ENCODE measurements at regions not wholly inside any gene's neighbourhood (a gene's known extent, or its start where the extent isn't known, plus 50 kb on each side); places are given as distances from the start of the nearest gene placed in this dataset.

GRCh38 chr7:125526958-125527357 lies 597.3 kb upstream of the POT1 start:
- Histone ChIP-seq H3K4me3 (ENCODE audit: insufficient read depth, low read length, poor library complexity, severe bottlenecking) (no peak overlapping the region), H2AFZ (ENCODE audit: low read depth, low read length, severe bottlenecking) (no peak overlapping the region), H3F3A (ENCODE audit: insufficient read depth) (no peaks in the 10 kb centered on the region), H3K9ac (ENCODE audit: low read length) (no peak overlapping the region), H3K27me3 (ENCODE audit: low read length) (no peaks in the 10 kb centered on the region), H3K4me2 (ENCODE audit: low read depth, low read length, poor library complexity, severe bottlenecking) (no peak overlapping the region), H3K36me3 (ENCODE audit: low read length) (no peaks in the 10 kb centered on the region), H3K79me2 (ENCODE audit: insufficient read depth, low read length) (no peaks in the 10 kb centered on the region), H3K9me3 (ENCODE audit: insufficient read depth, low read length) (no peaks in the 10 kb centered on the region), H3K27ac (ENCODE audit: low read depth, low read length) (no peak overlapping the region), H4K20me1 (ENCODE audit: low read depth, low read length) (no peaks in the 10 kb centered on the region), H3K9me2 (replicated peaks; ENCODE audit: insufficient read depth, low read length) (no peaks in the 10 kb centered on the region)
- no peak for TF ChIP-seq CTCF (IDR thresholded peaks at IDR 0.05; ENCODE audit: insufficient read depth, low read length, poor library complexity, severe bottlenecking)
- TF ChIP-seq EZH2phosphoT487 (conservative IDR thresholded peaks at IDR 0.05; ENCODE audit: low read length), result no peak

- H3K27me3 ChIP-seq (ENCODE audit: low read length), result no peaks in the 10 kb centered on the region
- H3K27ac ChIP-seq (ENCODE audit: low read depth, low read length), result no peak overlapping the region
- H4K20me1 ChIP-seq (ENCODE audit: low read depth, low read length), result no peaks in the 10 kb centered on the region
- H3F3A ChIP-seq (ENCODE audit: insufficient read depth), result no peaks in the 10 kb centered on the region
- H3K4me3 ChIP-seq (ENCODE audit: insufficient read depth, low read length, poor library complexity, severe bottlenecking), result no peak overlapping the region
- H3K9me2 ChIP-seq (replicated peaks; ENCODE audit: insufficient read depth, low read length), result no peaks in the 10 kb centered on the region
- no peak overlapping the region for H3K9ac ChIP-seq (ENCODE audit: low read length)
- no peaks in the 10 kb centered on the region for H3K9me3 ChIP-seq (ENCODE audit: insufficient read depth, low read length)
- no peaks in the 10 kb centered on the region for H3K79me2 ChIP-seq (ENCODE audit: insufficient read depth, low read length)
- no peak overlapping the region for H3K4me2 ChIP-seq (ENCODE audit: low read depth, low read length, poor library complexity, severe bottlenecking)
- no peak overlapping the region for H2AFZ ChIP-seq (ENCODE audit: low read depth, low read length, severe bottlenecking)
- TF ChIP-seq EZH2phosphoT487 (conservative IDR thresholded peaks at IDR 0.05; ENCODE audit: low read length) (no peak), CTCF (IDR thresholded peaks at IDR 0.05; ENCODE audit: insufficient read depth, low read length, poor library complexity, severe bottlenecking) (no peak)
- H3K36me3 ChIP-seq (ENCODE audit: low read length), result no peaks in the 10 kb centered on the region
Measured at GRCh38 chr7:125526092-125526491, 596.5 kb upstream of the POT1 start.

- Histone ChIP-seq H3K9ac (ENCODE audit: low read length) (no peak overlapping the region), H3K36me3 (ENCODE audit: low read length) (no peaks in the 10 kb centered on the region), H4K20me1 (ENCODE audit: low read depth, low read length) (no peaks in the 10 kb centered on the region), H3K9me3 (ENCODE audit: insufficient read depth, low read length) (no peaks in the 10 kb centered on the region), H2AFZ (ENCODE audit: low read depth, low read length, severe bottlenecking) (no peak overlapping the region), H3K4me2 (ENCODE audit: low read depth, low read length, poor library complexity, severe bottlenecking) (no peak overlapping the region), H3K79me2 (ENCODE audit: insufficient read depth, low read length) (no peaks in the 10 kb centered on the region), H3K9me2 (replicated peaks; ENCODE audit: insufficient read depth, low read length) (no peaks in the 10 kb centered on the region), H3K27me3 (ENCODE audit: low read length) (no peaks in the 10 kb centered on the region), H3K4me3 (ENCODE audit: insufficient read depth, low read length, poor library complexity, severe bottlenecking) (no peak overlapping the region), H3K27ac (ENCODE audit: low read depth, low read length) (no peak overlapping the region), H3F3A (ENCODE audit: insufficient read depth) (no peaks in the 10 kb centered on the region)
- TF ChIP-seq EZH2phosphoT487 (conservative IDR thresholded peaks at IDR 0.05; ENCODE audit: low read length), result no peak
- TF ChIP-seq CTCF (IDR thresholded peaks at IDR 0.05; ENCODE audit: insufficient read depth, low read length, poor library complexity, severe bottlenecking), result no peak
Measured at GRCh38 chr7:125516194-125516593, 586.6 kb upstream of the POT1 start.

- Histone ChIP-seq H3F3A (ENCODE audit: insufficient read depth) (no peaks in the 10 kb centered on the region), H3K36me3 (ENCODE audit: low read length) (no peaks in the 10 kb centered on the region), H2AFZ (ENCODE audit: low read depth, low read length, severe bottlenecking) (no peak overlapping the region), H3K9me2 (replicated peaks; ENCODE audit: insufficient read depth, low read length) (no peaks in the 10 kb centered on the region), H3K79me2 (ENCODE audit: insufficient read depth, low read length) (no peaks in the 10 kb centered on the region), H3K9ac (ENCODE audit: low read length) (no peak overlapping the region), H3K9me3 (ENCODE audit: insufficient read depth, low read length) (no peaks in the 10 kb centered on the region), H3K4me2 (ENCODE audit: low read depth, low read length, poor library complexity, severe bottlenecking) (no peak overlapping the region), H3K27me3 (ENCODE audit: low read length) (no peaks in the 10 kb centered on the region), H3K4me3 (ENCODE audit: insufficient read depth, low read length, poor library complexity, severe bottlenecking) (no peak overlapping the region), H4K20me1 (ENCODE audit: low read depth, low read length) (no peaks in the 10 kb centered on the region), H3K27ac (ENCODE audit: low read depth, low read length) (no peak overlapping the region)
- TF ChIP-seq EZH2phosphoT487 (conservative IDR thresholded peaks at IDR 0.05; ENCODE audit: low read length), result no peak
- TF ChIP-seq CTCF (IDR thresholded peaks at IDR 0.05; ENCODE audit: insufficient read depth, low read length, poor library complexity, severe bottlenecking), result no peak
Measured at GRCh38 chr7:125512373-125512772, 582.7 kb upstream of the POT1 start.
